ENCODE measurements at regions not wholly inside any gene's neighbourhood (a gene's known extent, or its start where the extent isn't known, plus 50 kb on each side); places are given as distances from the start of the nearest gene placed in this dataset.

DNA sequence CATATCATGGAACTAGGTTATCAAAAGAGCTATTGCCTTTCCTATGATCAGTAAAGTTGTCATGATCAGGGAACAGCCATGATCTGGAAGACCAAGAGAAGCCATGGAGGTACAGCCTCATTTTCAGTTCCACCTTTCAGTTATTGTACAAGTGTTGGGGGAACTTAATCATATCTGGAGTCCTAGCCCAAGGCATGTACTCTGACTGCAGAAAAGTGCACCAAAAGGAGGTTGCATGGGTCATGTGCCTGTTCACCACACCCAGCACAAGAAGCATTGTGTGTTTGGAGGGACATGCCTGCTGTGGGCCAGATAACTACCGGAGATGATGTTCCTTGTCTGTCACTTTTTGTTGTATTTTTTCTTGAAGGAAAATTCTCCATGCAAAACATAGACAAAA lies 185.8 kb upstream of the MAN1A1 start:
- TF ChIP-seq, protein P1, sequence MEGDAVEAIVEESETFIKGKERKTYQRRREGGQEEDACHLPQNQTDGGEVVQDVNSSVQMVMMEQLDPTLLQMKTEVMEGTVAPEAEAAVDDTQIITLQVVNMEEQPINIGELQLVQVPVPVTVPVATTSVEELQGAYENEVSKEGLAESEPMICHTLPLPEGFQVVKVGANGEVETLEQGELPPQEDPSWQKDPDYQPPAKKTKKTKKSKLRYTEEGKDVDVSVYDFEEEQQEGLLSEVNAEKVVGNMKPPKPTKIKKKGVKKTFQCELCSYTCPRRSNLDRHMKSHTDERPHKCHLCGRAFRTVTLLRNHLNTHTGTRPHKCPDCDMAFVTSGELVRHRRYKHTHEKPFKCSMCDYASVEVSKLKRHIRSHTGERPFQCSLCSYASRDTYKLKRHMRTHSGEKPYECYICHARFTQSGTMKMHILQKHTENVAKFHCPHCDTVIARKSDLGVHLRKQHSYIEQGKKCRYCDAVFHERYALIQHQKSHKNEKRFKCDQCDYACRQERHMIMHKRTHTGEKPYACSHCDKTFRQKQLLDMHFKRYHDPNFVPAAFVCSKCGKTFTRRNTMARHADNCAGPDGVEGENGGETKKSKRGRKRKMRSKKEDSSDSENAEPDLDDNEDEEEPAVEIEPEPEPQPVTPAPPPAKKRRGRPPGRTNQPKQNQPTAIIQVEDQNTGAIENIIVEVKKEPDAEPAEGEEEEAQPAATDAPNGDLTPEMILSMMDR (IDR thresholded peaks at IDR 0.05; ENCODE audit: control insufficient read depth, insufficient read depth, low read depth, low read length, missing control alignments) = no peak
- H3K4me3 ChIP-seq (ENCODE audit: control insufficient read depth, low read depth, low read length) = no peak overlapping the region
- no peak for DNase-seq (ENCODE audit: low read depth)

DNA sequence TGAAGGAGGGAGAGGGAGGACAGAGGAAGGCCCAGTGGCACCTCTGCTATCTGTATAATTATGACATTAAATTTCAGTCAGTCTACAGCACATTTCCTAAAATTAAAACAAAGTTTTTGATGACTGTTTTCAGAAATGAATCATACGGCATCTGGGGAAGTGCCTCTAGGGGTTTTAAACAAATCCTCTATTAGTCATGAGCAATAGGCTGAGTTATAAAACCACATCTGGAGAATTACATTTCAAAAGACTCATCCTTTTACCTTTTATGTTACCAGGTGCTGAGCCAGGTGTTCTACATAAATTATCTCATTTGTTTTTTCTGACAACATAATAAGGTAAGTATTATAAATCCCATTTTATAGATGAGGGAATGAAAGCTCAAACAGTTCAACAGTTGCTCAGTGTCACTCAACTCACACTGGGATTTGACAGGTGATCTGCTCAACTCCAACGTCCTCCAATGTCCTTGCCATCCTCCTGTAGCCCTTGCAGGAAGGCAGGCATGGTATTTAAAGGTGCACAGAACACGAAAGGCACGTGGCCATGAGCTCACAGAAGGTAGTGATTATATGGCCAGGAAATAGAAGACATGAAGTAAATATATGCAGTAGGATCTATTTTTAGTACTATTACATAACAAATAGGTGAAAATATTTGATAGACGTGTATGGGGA lies 184.2 kb upstream of the MAN1A1 start:
- peak; percentile 43 for DNase-seq (ENCODE audit: low read depth)
- H3K4me3 ChIP-seq (ENCODE audit: control insufficient read depth, low read depth, low read length) = no peak overlapping the region
- TF ChIP-seq, protein P1 (IDR thresholded peaks at IDR 0.05; ENCODE audit: control insufficient read depth, insufficient read depth, low read depth, low read length, missing control alignments) = no peak

DNA sequence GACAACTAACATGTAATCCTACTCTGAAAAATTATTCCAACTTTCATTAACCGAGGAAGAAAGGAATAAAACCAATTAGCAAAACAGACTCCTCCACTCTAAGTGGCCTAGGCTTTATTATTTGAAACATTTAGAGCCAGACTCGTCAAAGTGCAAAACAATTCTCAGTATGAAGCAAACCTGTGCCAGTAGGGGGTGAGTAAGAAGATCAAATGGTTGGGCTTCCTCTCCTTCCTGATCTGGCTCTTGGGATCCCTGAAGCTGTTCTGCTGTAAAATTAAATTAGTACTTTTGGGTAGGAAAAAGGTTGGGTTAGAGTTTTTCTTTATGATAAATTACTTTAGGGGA lies 177.6 kb upstream of the MAN1A1 start:
- H3K4me3 ChIP-seq (ENCODE audit: control insufficient read depth, low read depth, low read length) = no peak overlapping the region
- TF ChIP-seq, protein P1 (IDR thresholded peaks at IDR 0.05; ENCODE audit: control insufficient read depth, insufficient read depth, low read depth, low read length, missing control alignments) = no peak
- no peak for DNase-seq (ENCODE audit: low read depth)

DNA sequence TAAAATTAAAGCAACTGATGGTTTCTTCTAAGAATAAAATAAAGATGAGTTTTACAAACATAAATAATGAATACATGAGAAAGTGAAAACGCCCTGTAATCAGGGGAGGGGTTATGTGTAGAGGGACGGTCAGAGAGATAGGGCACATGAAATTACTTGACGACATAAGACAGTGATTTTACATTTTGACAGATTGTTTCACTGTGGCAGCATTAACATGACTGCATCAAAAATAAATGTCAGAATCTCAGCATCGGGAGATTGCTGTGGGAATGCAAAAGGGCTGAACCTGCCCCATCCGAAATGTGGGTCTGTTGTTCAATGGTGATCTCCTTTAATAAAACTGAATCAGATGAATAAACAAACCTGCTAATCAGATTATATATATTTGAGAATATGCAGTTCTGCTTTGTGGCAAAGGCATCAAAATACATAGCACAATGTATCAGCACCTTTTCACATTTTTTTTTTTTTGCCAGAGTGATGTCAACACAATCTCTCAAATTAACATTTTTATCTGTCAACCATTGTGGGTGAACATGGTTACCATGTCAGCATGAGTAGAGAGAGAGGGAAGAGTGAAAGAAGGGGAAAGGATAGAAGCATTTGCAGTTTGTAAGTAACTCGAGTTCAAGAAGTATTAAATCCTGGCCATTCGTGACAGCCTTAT lies 177.1 kb upstream of the MAN1A1 start:
- TF ChIP-seq, protein P1 (IDR thresholded peaks at IDR 0.05; ENCODE audit: control insufficient read depth, insufficient read depth, low read depth, low read length, missing control alignments) = no peak
- H3K4me3 ChIP-seq (ENCODE audit: control insufficient read depth, low read depth, low read length) = no peak overlapping the region
- no peak for DNase-seq (ENCODE audit: low read depth)

DNA sequence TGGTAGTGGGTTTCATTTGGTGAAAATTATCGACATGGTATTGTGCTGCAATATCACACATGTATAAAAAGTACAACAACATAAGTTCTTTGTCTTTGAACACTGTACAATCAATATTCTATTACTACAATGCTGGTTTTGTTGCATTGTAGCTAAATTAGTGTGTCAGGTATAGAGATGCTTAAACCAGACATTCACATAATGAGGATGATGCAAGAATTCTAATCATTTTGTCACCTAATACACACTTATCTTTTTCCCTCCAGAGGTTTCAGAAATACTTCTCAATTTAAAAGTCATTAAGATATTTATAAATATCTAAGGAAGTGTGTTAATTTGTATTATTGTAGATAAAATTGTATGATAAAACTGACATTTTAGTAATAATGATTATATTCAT lies 174.8 kb upstream of the MAN1A1 start:
- no peak for DNase-seq (ENCODE audit: low read depth)
- H3K4me3 ChIP-seq (ENCODE audit: control insufficient read depth, low read depth, low read length) = no peak overlapping the region
- TF ChIP-seq, protein P1 (IDR thresholded peaks at IDR 0.05; ENCODE audit: control insufficient read depth, insufficient read depth, low read depth, low read length, missing control alignments) = no peak

DNA sequence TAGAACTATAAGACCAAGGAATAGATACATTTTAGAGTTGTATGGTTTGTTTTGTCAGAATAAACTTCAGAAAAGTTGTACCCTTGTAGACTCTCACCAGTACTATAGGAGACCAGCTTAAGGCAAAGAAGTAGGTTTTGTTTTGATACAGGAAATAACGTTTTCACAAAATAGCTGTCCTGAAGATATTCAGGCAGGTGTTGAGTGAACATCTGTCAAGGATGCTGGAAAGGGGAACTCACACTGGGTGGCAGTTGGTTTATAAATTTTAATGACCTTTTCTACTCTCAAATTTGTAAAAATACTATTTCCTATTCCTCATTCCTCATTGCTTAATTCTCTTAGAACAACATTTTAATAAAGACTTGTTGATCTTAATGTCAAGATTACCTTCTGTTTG lies 174.0 kb upstream of the MAN1A1 start:
- H3K4me3 ChIP-seq (ENCODE audit: control insufficient read depth, low read depth, low read length) = no peak overlapping the region
- TF ChIP-seq, protein P1 (IDR thresholded peaks at IDR 0.05; ENCODE audit: control insufficient read depth, insufficient read depth, low read depth, low read length, missing control alignments) = no peak
- DNase-seq (ENCODE audit: low read depth) = no peak
